ENCODE measurements at regions not wholly inside any gene's neighbourhood (a gene's known extent, or its start where the extent isn't known, plus 50 kb on each side); places are given as distances from the start of the nearest gene placed in this dataset.

GRCh38 chr10:44281089-44281613, 103.7 kb downstream of the CXCL12 start:
- TF ChIP-seq PATZ1 (CRISPR knock-in tag; IDR thresholded peaks at IDR 0.05; ENCODE audit: borderline replicate concordance) (no peak), CREB5 (CRISPR knock-in tag; IDR thresholded peaks at IDR 0.05; ENCODE audit: low read depth) (no peak), RARB (CRISPR knock-in tag; IDR thresholded peaks at IDR 0.05) (no peak)

Measured in SK-N-SH treated with all-trans-retinoic acid at 6 μM for 48 hours (cell line).